OCI-LY7 (cell line): ENCODE measurements at regions not wholly inside any gene's neighbourhood (a gene's known extent, or its start where the extent isn't known, plus 50 kb on each side); places are given as distances from the start of the nearest gene placed in this dataset.

Experiments
- BruUV-seq: library from RNA; stranded (reverse); fragments of 400-500 nt; replicated peaks from 2 replicates; lab custom pipeline; 2021; lab: Mats Ljungman, UMichigan
- CTCF ChIA-PET: fragments of 300-600 bp; sonication (Branson Sonifier 250); formaldehyde crosslinking; loops from one replicate; lab custom pipeline; 2022; ENCODE audit warnings: antibody characterized with exemption; ENCODE audit not compliant: unreplicated experiment; lab: Charles Lee
- POLR2A ChIA-PET: fragments of 300-600 bp; sonication (Branson Sonifier 250); formaldehyde crosslinking; loops from one replicate; lab custom pipeline; 2022; ENCODE audit warnings: antibody characterized with exemption; lab: Charles Lee
- DNase-seq: peaks from one replicate; pipeline ENCODE4 v3.0.0-alpha.2; 2015; ENCODE audit warnings: low spot score
- H2AFZ ChIP-seq: fragments of 200-600 bp; sonication (generic), shearing (Covaris generic); 2 replicates; pipeline ENCODE4 v1.6.1; 2014; ENCODE audit warnings: mild to moderate bottlenecking, antibody characterized with exemption, low read length, moderate library complexity
- H3K27ac ChIP-seq: fragments of 200-600 bp; sonication (generic); 2 replicates; pipeline ENCODE4 v1.5.1; 2014; ENCODE audit warnings: mixed run types, low read depth, mild to moderate bottlenecking, moderate library complexity, low read length, inconsistent platforms; ENCODE audit not compliant: poor library complexity, severe bottlenecking
- H3K36me3 ChIP-seq: fragments of 200-600 bp; sonication (generic); 2 replicates; pipeline ENCODE4 v1.6.1; 2014; ENCODE audit warnings: mild to moderate bottlenecking, antibody characterized with exemption, low read length, moderate library complexity, mixed read lengths; ENCODE audit not compliant: insufficient read depth
- H3K4me1 ChIP-seq: fragments of 200-600 bp; sonication (generic); 2 replicates; pipeline ENCODE4 v1.5.1; 2014; ENCODE audit warnings: mild to moderate bottlenecking, low read length; ENCODE audit not compliant: insufficient read depth, poor library complexity, severe bottlenecking
- H3K4me2 ChIP-seq: fragments of 200-600 bp; sonication (generic); 2 replicates; pipeline ENCODE4 v1.6.1; 2014; ENCODE audit warnings: mild to moderate bottlenecking, low read length
- H3K4me3 ChIP-seq: fragments of 200-600 bp; sonication (generic); 2 replicates; pipeline ENCODE4 v1.5.1; 2014; ENCODE audit warnings: mild to moderate bottlenecking, low read depth, low read length; ENCODE audit not compliant: poor library complexity, severe bottlenecking
- H3K79me2 ChIP-seq: fragments of 200-600 bp; sonication (generic); 2 replicates; pipeline ENCODE4 v1.6.1; 2016; ENCODE audit warnings: low read depth, mild to moderate bottlenecking, low read length, moderate library complexity, mixed read lengths; ENCODE audit not compliant: insufficient read depth
- H3K9me2 ChIP-seq: fragments of 200-600 bp; sonication (generic); 2 replicates; pipeline ENCODE4 v1.6.1; 2016; ENCODE audit warnings: mild to moderate bottlenecking, low read length, mixed read lengths; ENCODE audit not compliant: insufficient read depth
- H3K9me3 ChIP-seq: fragments of 200-600 bp; sonication (generic); 2 replicates; pipeline ENCODE4 v1.6.1; 2014; ENCODE audit warnings: mild to moderate bottlenecking, mixed run types, low read length, mixed read lengths
- H4K20me1 ChIP-seq: fragments of 200-600 bp; sonication (generic); 2 replicates; pipeline ENCODE4 v1.6.1; 2014; ENCODE audit warnings: mild to moderate bottlenecking, antibody characterized with exemption, low read length, moderate library complexity, mixed read lengths; ENCODE audit not compliant: insufficient read depth
- EZH2phosphoT487 ChIP-seq: fragments of 200-600 bp; sonication (generic); IDR thresholded peaks from 2 replicates; pipeline ENCODE4 v1.6.1; 2018; ENCODE audit warnings: low read depth, borderline replicate concordance, mild to moderate bottlenecking, mixed run types, antibody characterized with exemption, low read length, moderate library complexity, mixed read lengths
- intact Hi-C: fragments of 100-400 bp; cut with micrococcal nuclease; formaldehyde crosslinking; loops from one replicate; pipeline ENCODE4 v1.10.0; 2022; ENCODE audit not compliant: unreplicated experiment
- TF ChIP-seq, protein P1 (sequence below): fragments of 200-600 bp; sonication (generic); conservative IDR thresholded peaks from 2 replicates; pipeline ENCODE4 v1.5.1; 2014; ENCODE audit warnings: mild to moderate bottlenecking, antibody characterized with exemption, low read length, moderate library complexity, mixed read lengths

DNA sequence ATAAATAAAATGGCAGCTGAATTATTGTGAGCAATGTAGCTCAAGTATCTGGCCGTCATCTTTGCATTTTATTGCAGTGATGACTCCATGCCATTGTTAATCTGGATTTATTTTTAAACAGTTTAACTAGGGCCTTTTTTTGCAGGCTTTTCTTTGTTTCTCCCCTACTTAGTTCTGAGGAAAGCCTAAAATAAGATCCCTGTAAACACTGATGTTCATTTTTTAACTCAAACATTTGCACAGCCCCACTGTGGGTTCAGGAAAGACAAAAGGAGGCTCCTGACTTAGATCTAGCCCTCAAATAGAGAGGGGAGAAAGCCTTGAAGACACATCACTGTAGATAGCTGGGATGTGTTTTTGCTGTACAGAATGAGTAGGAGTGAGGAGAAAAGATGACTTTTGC, 69.2 kb downstream of the PLEKHG1 start:
- Histone ChIP-seq H4K20me1 (no peaks in the 10 kb centered on the region), H3K4me3 (no peak overlapping the region), H3K27ac (no peak overlapping the region), H3K9me3 (no peaks in the 10 kb centered on the region), H3K9me2 (no peaks in the 10 kb centered on the region), H2AFZ (no peak overlapping the region), H3K4me2 (no peak overlapping the region), H3K4me1 (no peaks in the 10 kb centered on the region), H3K79me2 (no peaks in the 10 kb centered on the region), H3K36me3 (no peaks in the 10 kb centered on the region; the same call in 1 of the 2 replicates)
- TF ChIP-seq, protein P1, sequence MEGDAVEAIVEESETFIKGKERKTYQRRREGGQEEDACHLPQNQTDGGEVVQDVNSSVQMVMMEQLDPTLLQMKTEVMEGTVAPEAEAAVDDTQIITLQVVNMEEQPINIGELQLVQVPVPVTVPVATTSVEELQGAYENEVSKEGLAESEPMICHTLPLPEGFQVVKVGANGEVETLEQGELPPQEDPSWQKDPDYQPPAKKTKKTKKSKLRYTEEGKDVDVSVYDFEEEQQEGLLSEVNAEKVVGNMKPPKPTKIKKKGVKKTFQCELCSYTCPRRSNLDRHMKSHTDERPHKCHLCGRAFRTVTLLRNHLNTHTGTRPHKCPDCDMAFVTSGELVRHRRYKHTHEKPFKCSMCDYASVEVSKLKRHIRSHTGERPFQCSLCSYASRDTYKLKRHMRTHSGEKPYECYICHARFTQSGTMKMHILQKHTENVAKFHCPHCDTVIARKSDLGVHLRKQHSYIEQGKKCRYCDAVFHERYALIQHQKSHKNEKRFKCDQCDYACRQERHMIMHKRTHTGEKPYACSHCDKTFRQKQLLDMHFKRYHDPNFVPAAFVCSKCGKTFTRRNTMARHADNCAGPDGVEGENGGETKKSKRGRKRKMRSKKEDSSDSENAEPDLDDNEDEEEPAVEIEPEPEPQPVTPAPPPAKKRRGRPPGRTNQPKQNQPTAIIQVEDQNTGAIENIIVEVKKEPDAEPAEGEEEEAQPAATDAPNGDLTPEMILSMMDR: no peak
- no peak for TF ChIP-seq EZH2phosphoT487
- POLR2A ChIA-PET: interaction anchor here (1.6 kb wide), 1 partner anchor 12 kb away, joined by 4 read pairs; no protein-coding TSS in a partner anchor
- no TSS peak for BruUV-seq
- no peak for DNase-seq
- intact Hi-C loops: no loop called here
- CTCF ChIA-PET: no interaction called here

DNA sequence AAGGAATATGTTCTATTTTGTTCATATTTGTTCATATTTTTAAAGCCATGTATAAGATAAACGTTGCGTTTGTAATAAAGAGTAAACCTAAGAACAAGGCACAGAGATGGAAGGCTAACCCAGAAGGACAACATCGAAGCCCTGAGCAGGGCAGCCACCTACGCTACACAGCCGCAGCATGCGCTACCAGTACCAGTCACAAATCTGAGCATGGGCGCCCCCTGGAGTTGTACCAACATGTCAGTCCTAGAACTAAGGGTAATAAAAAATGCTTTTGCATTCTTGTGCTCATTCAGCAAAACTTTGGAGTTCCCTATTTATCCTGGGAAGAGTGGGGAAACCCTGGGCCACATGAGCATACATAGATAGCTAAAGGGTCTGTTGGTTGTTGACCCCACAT, 70.6 kb downstream of the PLEKHG1 start:
- no peak for DNase-seq
- ChIA-PET POLR2A (no interaction called here), CTCF (no interaction called here)
- Histone ChIP-seq H3K9me3 (no peaks in the 10 kb centered on the region), H3K9me2 (no peaks in the 10 kb centered on the region), H3K79me2 (no peaks in the 10 kb centered on the region), H3K4me2 (no peak overlapping the region), H3K4me3 (no peak overlapping the region), H3K27ac (no peak overlapping the region), H4K20me1 (no peaks in the 10 kb centered on the region), H2AFZ (no peak overlapping the region), H3K4me1 (peaks cover 3% of the 10 kb centered on the region), H3K36me3 (no peaks in the 10 kb centered on the region)
- intact Hi-C loops: no loop called here
- TF ChIP-seq EZH2phosphoT487: no peak
- TF ChIP-seq, protein P1: peak; percentile 63
- no TSS peak for BruUV-seq

DNA sequence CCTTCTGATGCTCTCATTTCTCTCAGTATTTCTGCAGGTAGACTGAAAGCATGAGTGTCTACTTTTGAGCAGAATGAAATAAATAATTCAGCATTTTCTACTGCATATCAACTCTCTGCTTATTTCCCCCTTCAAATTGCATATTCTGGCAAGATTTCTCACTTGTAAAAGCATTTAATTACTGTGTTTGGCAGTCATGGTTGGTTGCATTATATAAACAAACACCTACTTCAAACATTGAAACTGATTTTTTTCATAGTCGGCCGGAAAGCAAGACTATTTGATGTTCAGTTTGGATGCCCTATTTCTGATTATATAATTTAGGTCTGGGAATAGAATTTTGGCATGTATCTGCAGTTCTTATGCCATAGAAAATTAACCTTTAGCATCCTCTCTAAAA, 73.1 kb downstream of the PLEKHG1 start:
- TF ChIP-seq EZH2phosphoT487: no peak
- TF ChIP-seq, protein P1: no peak
- ChIA-PET CTCF (no interaction called here), POLR2A (interaction anchor here (0.7 to 1.3 kb wide), 3 partner anchors 11 to 662 kb away, joined by 3 to 4 read pairs (median 3); no protein-coding TSS in a partner anchor)
- no peaks in the 10 kb centered on the region for H3K9me2 ChIP-seq
- H2AFZ ChIP-seq: no peak overlapping the region
- H3K79me2 ChIP-seq: no peaks in the 10 kb centered on the region
- peaks cover 3% of the 10 kb centered on the region for H3K4me1 ChIP-seq
- H3K9me3 ChIP-seq: no peaks in the 10 kb centered on the region
- H3K36me3 ChIP-seq: no peaks in the 10 kb centered on the region
- no peak overlapping the region for H3K27ac ChIP-seq
- DNase-seq: no peak
- BruUV-seq: no TSS peak
- H4K20me1 ChIP-seq: no peaks in the 10 kb centered on the region
- no peak overlapping the region for H3K4me2 ChIP-seq
- intact Hi-C loops: no loop called here
- no peak overlapping the region for H3K4me3 ChIP-seq
